Trophoblast cell (in vitro differentiated cells and primary cell): ENCODE measurements at regions not wholly inside any gene's neighbourhood (a gene's known extent, or its start where the extent isn't known, plus 50 kb on each side); places are given as distances from the start of the nearest gene placed in this dataset.

Experiments
- DNase-seq, 2 donors: peaks; one replicate each; pipeline ENCODE4 v3.0.0-alpha.2; 2016
- H2AFZ ChIP-seq: 2 replicates; pipeline ENCODE4 v1.6.1; 2013; ENCODE audit warnings: low read length, moderate library complexity, mild to moderate bottlenecking; ENCODE audit not compliant: insufficient read depth, poor library complexity
- H2AK5ac ChIP-seq: 2 replicates; pipeline ENCODE4 v1.6.1; 2013; ENCODE audit warnings: mild to moderate bottlenecking, low read length
- H2BK120ac ChIP-seq: 2 replicates; pipeline ENCODE4 v1.6.1; 2013; ENCODE audit warnings: low read length, mild to moderate bottlenecking, moderate library complexity; ENCODE audit not compliant: insufficient read depth, poor library complexity
- H2BK12ac ChIP-seq: 2 replicates; pipeline ENCODE4 v1.6.1; 2013; ENCODE audit warnings: mild to moderate bottlenecking, low read length, moderate library complexity
- H2BK5ac ChIP-seq: 2 replicates; pipeline ENCODE4 v1.6.1; 2013; ENCODE audit warnings: low read length, low read depth, moderate library complexity, mild to moderate bottlenecking; ENCODE audit not compliant: poor library complexity
- H3K14ac ChIP-seq: 2 replicates; pipeline ENCODE4 v1.6.1; 2013; ENCODE audit warnings: mild to moderate bottlenecking, low read length
- H3K18ac ChIP-seq: 2 replicates; pipeline ENCODE4 v1.6.1; 2013; ENCODE audit warnings: mild to moderate bottlenecking, low read length
- H3K23ac ChIP-seq: 2 replicates; pipeline ENCODE4 v1.6.1; 2013; ENCODE audit warnings: low read length
- H3K27ac ChIP-seq: 2 replicates; pipeline ENCODE4 v1.5.1; 2013; ENCODE audit warnings: low read depth, mild to moderate bottlenecking, inconsistent platforms, low read length, moderate library complexity
- H3K27me3 ChIP-seq: 2 replicates; pipeline ENCODE4 v1.6.1; 2013; ENCODE audit warnings: inconsistent platforms, mild to moderate bottlenecking, low read length, moderate library complexity; ENCODE audit not compliant: insufficient read depth
- H3K36me3 ChIP-seq, 2 experiments: 1 replicate in 1 of 2; 2 replicates in 1 of 2; pipeline ENCODE4 v1.6.1; 2013; ENCODE audit warnings: low read length in 2 of 2, mild to moderate bottlenecking in 2 of 2, moderate library complexity in 1 of 2; ENCODE audit not compliant: insufficient read depth in 2 of 2, control insufficient read depth in 1 of 2
- H3K4ac ChIP-seq: 2 replicates; pipeline ENCODE4 v1.6.1; 2013; ENCODE audit warnings: low read depth, mild to moderate bottlenecking, low read length, moderate library complexity
- H3K4me1 ChIP-seq, 2 experiments: 1 replicate in 1 of 2; 2 replicates in 1 of 2; pipeline ENCODE4 v1.6.1; 2013; ENCODE audit warnings: low read length in 2 of 2, mild to moderate bottlenecking in 2 of 2, moderate library complexity in 1 of 2; ENCODE audit not compliant: insufficient read depth in 2 of 2, control insufficient read depth in 1 of 2
- H3K4me2 ChIP-seq: 2 replicates; pipeline ENCODE4 v1.6.1; 2013; ENCODE audit warnings: inconsistent platforms, mild to moderate bottlenecking, low read length, moderate library complexity
- H3K4me3 ChIP-seq: 2 replicates; pipeline ENCODE4 v1.5.1; 2013; ENCODE audit warnings: mild to moderate bottlenecking, low read depth, low read length, inconsistent platforms
- H3K79me1 ChIP-seq: one replicate; pipeline ENCODE4 v1.6.1; 2013; ENCODE audit warnings: low read length
- H3K79me2 ChIP-seq: 2 replicates; pipeline ENCODE4 v1.6.1; 2013; ENCODE audit warnings: low read length, mild to moderate bottlenecking; ENCODE audit not compliant: control insufficient read depth, insufficient read depth, poor library complexity
- H3K9ac ChIP-seq: 2 replicates; pipeline ENCODE4 v1.6.1; 2013; ENCODE audit warnings: mild to moderate bottlenecking, low read length
- H3K9me3 ChIP-seq: 2 replicates; pipeline ENCODE4 v1.6.1; 2013; ENCODE audit warnings: low read depth, mild to moderate bottlenecking, control low read depth, inconsistent platforms, low read length; ENCODE audit not compliant: insufficient read depth
- H4K12ac ChIP-seq: 2 replicates; pipeline ENCODE4 v1.6.1; 2013; ENCODE audit warnings: low read depth, mild to moderate bottlenecking, low read length, moderate library complexity
- H4K8ac ChIP-seq: 2 replicates; pipeline ENCODE4 v1.6.1; 2013; ENCODE audit warnings: low read depth, mild to moderate bottlenecking, low read length, moderate library complexity
- H4K91ac ChIP-seq: one replicate; pipeline ENCODE4 v1.6.1; 2013; ENCODE audit warnings: low read depth, mild to moderate bottlenecking, low read length, moderate library complexity
- WGBS: extraction: QIAGEN DNeasy Blood & Tissue Kit; methylation state at CpG from one replicate; pipeline ENCODE4 v1.1.7; 2013; ENCODE audit warnings: missing lambda C conversion rate; ENCODE audit not compliant: insufficient read length, insufficient coverage; ENCODE audit errors: extremely low coverage; 5-methylcytosine and 5-hydroxymethylcytosine counted together

- H3K79me1 ChIP-seq: peaks cover 14% of the 10 kb centered on the region
- H3K4ac ChIP-seq: no peak overlapping the region
- no peak overlapping the region for H3K14ac ChIP-seq
- H4K91ac ChIP-seq: no peak overlapping the region
- no peak overlapping the region for H3K4me2 ChIP-seq
- WGBS: no CpG with 5 or more reads among the region's 4 CpGs
- H3K27me3 ChIP-seq: no peaks in the 10 kb centered on the region
- H3K36me3 ChIP-seq: no peaks in the 10 kb centered on the region
- no peak overlapping the region for H2BK120ac ChIP-seq
- DNase-seq: no peak
- no peak overlapping the region for H4K8ac ChIP-seq
- H3K79me2 ChIP-seq: no peaks in the 10 kb centered on the region
- H2BK12ac ChIP-seq: no peak overlapping the region
- H3K4me1 ChIP-seq: peaks cover 2 to 3% of the 10 kb centered on the region in 2 experiments
- no peak overlapping the region for H2AFZ ChIP-seq
- no peak overlapping the region for H4K12ac ChIP-seq
- no peak overlapping the region for H2BK5ac ChIP-seq
- no peaks in the 10 kb centered on the region for H3K9me3 ChIP-seq
- H2AK5ac ChIP-seq: no peak overlapping the region
- no peak overlapping the region for H3K18ac ChIP-seq
- no peak overlapping the region for H3K23ac ChIP-seq
- H3K9ac ChIP-seq: no peak overlapping the region
- no peak overlapping the region for H3K4me3 ChIP-seq
- H3K27ac ChIP-seq: no peak overlapping the region
Observed at GRCh38 chr7:67692425-67692824, 695.8 kb downstream of the TYW1 start.

- Histone ChIP-seq H2BK5ac (no peak overlapping the region), H3K4me3 (no peak overlapping the region), H3K4me2 (no peak overlapping the region), H3K36me3 (no peaks in the 10 kb centered on the region), H2AK5ac (peak overlapping the region; percentile 59), H3K79me2 (no peaks in the 10 kb centered on the region), H2AFZ (no peak overlapping the region), H3K9me3 (no peaks in the 10 kb centered on the region), H4K12ac (no peak overlapping the region), H3K9ac (no peak overlapping the region), H3K4ac (no peak overlapping the region), H3K27ac (no peak overlapping the region), H3K18ac (no peak overlapping the region), H4K8ac (peak overlapping the region; percentile 1), H3K4me1 (peaks cover 3 to 4% of the 10 kb centered on the region in 2 experiments), H3K27me3 (no peaks in the 10 kb centered on the region), H2BK120ac (no peak overlapping the region), H3K79me1 (peaks cover 10% of the 10 kb centered on the region), H2BK12ac (no peak overlapping the region), H3K23ac (no peak overlapping the region), H3K14ac (no peak overlapping the region), H4K91ac (no peak overlapping the region)
- no CpG with 5 or more reads among the region's 5 CpGs for WGBS
- no peak for DNase-seq
Observed at GRCh38 chr7:67696124-67696523, 699.5 kb downstream of the TYW1 start.

- H3K14ac ChIP-seq: no peak overlapping the region
Observed at GRCh38 chr7:67696878-67697277, 700.2 kb downstream of the TYW1 start.

GRCh38 chr7:67698354-67698753 lies 701.7 kb downstream of the TYW1 start:
- no peaks in the 10 kb centered on the region for H3K9me3 ChIP-seq
- no peak overlapping the region for H3K18ac ChIP-seq
- H2AFZ ChIP-seq: no peak overlapping the region
- H3K79me1 ChIP-seq: peaks cover 7% of the 10 kb centered on the region
- H2AK5ac ChIP-seq: no peak overlapping the region
- H2BK120ac ChIP-seq: no peak overlapping the region
- no peak overlapping the region for H2BK12ac ChIP-seq
- H3K4me1 ChIP-seq: peaks cover 3 to 4% of the 10 kb centered on the region in 2 experiments
- H4K8ac ChIP-seq: no peak overlapping the region
- no peaks in the 10 kb centered on the region for H3K79me2 ChIP-seq
- H3K9ac ChIP-seq: no peak overlapping the region
- no peak overlapping the region for H2BK5ac ChIP-seq
- no peaks in the 10 kb centered on the region for H3K36me3 ChIP-seq
- no peak for DNase-seq
- no peak overlapping the region for H3K4me2 ChIP-seq
- H3K27me3 ChIP-seq: no peaks in the 10 kb centered on the region
- no peak overlapping the region for H4K12ac ChIP-seq
- no peak overlapping the region for H4K91ac ChIP-seq
- H3K14ac ChIP-seq: no peak overlapping the region
- no peak overlapping the region for H3K4me3 ChIP-seq
- no peak overlapping the region for H3K4ac ChIP-seq
- no peak overlapping the region for H3K27ac ChIP-seq
- H3K23ac ChIP-seq: no peak overlapping the region
- no CpG with 5 or more reads among the region's 6 CpGs for WGBS

More at GRCh38 chr7:67696878-67697277, 700.2 kb downstream of the TYW1 start:
- Histone ChIP-seq H3K9ac (no peak overlapping the region), H2BK120ac (no peak overlapping the region), H3K36me3 (no peaks in the 10 kb centered on the region), H3K4me3 (no peak overlapping the region), H3K4me1 (peaks cover 3 to 4% of the 10 kb centered on the region in 2 experiments), H3K23ac (no peak overlapping the region), H2BK12ac (peak overlapping the region; percentile 63), H3K9me3 (no peaks in the 10 kb centered on the region), H2BK5ac (no peak overlapping the region), H4K12ac (no peak overlapping the region), H3K27me3 (no peaks in the 10 kb centered on the region), H3K79me1 (peaks cover 10% of the 10 kb centered on the region), H3K4ac (no peak overlapping the region), H4K8ac (peak overlapping the region; percentile 43), H4K91ac (no peak overlapping the region), H3K18ac (no peak overlapping the region), H2AFZ (peak overlapping the region; percentile 35), H3K79me2 (no peaks in the 10 kb centered on the region), H3K4me2 (no peak overlapping the region), H3K27ac (no peak overlapping the region), H2AK5ac (no peak overlapping the region)
- DNase-seq: no peak
- WGBS: no CpG with 5 or more reads among the region's 7 CpGs
